RWPE1 (cell line): ENCODE measurements at regions not wholly inside any gene's neighbourhood (a gene's known extent, or its start where the extent isn't known, plus 50 kb on each side); places are given as distances from the start of the nearest gene placed in this dataset.
"Not testable (repeated sequence)": the region's sequence is repeated elsewhere in the genome, so short reads cannot be mapped to it uniquely, and the experiment has no call there.

Source experiments
- CTCF ChIA-PET: fragments of 350-600 bp; sonication (Branson Sonifier 250); formaldehyde crosslinking; extraction: SDS; loops from one replicate; lab custom pipeline; 2021; lab: Yijun Ruan, JAX
- POLR2A ChIA-PET: fragments of 400-600 bp; formaldehyde crosslinking; extraction: SDS; loops from one replicate; lab custom pipeline; 2020; ENCODE audit warnings: antibody characterized with exemption; ENCODE audit not compliant: low non-redundant PET; lab: Yijun Ruan, JAX
- DNase-seq: peaks from one replicate; pipeline ENCODE4 v3.0.0; 2012; ENCODE audit warnings: low spot score
- H3K27ac ChIP-seq: fragments of 450-650 bp; 2 replicates; pipeline ENCODE4 v1.5.1; 2017
- CTCF ChIP-seq: fragments of 450-650 bp; conservative IDR thresholded peaks from 2 replicates; pipeline ENCODE4 v1.5.1; 2017; ENCODE audit warnings: low read depth, mild to moderate bottlenecking

- ChIA-PET POLR2A (no interaction called here), CTCF (interaction anchor here (0.7 to 1.1 kb wide), 2 partner anchors 8 to 9 kb away, joined by 4 to 5 read pairs; no protein-coding TSS in a partner anchor)
- no peak for TF ChIP-seq CTCF
- no peak for DNase-seq
- no peak overlapping the region for H3K27ac ChIP-seq
These were observed 184.0 kb downstream of the GOLGA6L6 start for GRCh38 chr15:20357481-20358065.

DNA sequence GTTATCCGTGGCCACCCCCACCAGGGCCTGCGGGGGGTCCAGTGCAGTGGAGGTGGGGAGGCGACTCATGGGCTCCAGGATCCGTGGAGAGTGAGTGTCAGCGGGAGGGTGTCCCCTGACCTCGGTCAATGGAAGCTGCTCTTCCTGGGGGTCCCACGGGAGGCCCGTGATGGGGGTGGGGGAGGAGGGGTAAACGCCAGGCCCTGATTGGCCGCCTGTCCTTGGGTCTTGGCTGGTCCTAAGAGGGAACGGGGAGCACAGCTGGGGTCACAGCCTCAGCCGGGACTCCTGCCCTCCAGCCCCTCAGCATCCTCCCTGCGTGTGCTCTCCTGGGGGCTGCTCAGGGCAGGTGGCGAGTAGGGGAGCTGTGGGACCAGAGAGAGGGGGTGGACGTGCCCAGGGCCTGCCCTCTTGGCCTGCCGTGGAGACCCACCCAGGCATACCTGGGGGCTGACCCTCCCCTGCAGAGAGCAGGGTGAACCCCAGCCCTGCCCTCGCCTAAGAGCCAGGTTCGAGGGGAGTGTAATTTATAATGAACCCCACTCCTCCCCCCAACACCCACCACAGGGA is 184.6 kb downstream of the GOLGA6L6 start:
- no peak for DNase-seq
- POLR2A ChIA-PET = no interaction called here
- no peak overlapping the region for H3K27ac ChIP-seq
- CTCF ChIA-PET = interaction anchor here (0.7 to 1.7 kb wide), 5 partner anchors 8 to 1866 kb away, joined by 4 to 10 read pairs (median 4); no protein-coding TSS in a partner anchor
- no peak for TF ChIP-seq CTCF

- DNase-seq = peak; percentile 39
- no peak overlapping the region for H3K27ac ChIP-seq
- TF ChIP-seq CTCF = peak; percentile 80
- POLR2A ChIA-PET = no interaction called here
- CTCF ChIA-PET = interaction anchor here (0.7 to 1.7 kb wide), 4 partner anchors 41 to 1869 kb away, joined by 4 to 13 read pairs (median 7); no protein-coding TSS in a partner anchor
These were observed 185.1 kb downstream of the GOLGA6L6 start for GRCh38 chr15:20356444-20356910.

DNA sequence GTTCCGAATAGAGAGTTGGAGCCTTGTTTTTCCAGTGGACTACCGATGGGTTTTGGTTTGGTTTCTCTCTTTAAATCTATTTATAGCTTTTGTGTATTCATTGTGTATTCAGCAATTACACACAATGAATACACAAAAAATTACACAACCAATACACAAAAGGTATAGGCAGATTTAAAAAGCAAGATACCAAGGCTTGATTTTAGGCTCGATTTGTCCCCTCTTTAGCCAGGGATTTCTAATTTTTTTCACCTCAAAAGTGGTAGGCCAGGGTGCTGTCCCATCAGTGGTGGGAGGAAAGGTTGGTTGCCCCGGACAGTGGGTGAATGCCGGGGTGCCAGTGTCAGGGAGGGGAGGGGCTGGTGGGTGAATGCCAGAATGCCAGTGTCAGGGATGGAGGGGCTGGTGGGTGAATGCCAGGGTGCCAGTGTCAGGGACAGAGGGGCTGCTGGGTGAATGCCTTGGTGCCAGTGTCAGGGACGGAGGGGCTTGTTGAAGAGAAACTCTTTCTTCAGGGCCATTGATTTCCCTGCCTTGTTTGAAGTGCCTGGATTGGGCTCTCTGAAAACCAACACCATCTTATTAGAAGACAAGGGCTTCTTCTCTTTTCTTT is 186.2 kb downstream of the GOLGA6L6 start:
- ChIA-PET POLR2A (no interaction called here), CTCF (interaction anchor here (1.1 to 1.7 kb wide), 2 partner anchors 1868 to 1870 kb away, joined by 10 to 13 read pairs; no protein-coding TSS in a partner anchor)
- TF ChIP-seq CTCF = no peak
- no peak overlapping the region for H3K27ac ChIP-seq
- DNase-seq = no peak

GRCh38 chr15:20354884-20355223 is 186.7 kb downstream of the GOLGA6L6 start:
- DNase-seq, H3K27ac ChIP-seq, POLR2A ChIA-PET: not testable (repeated sequence)
- CTCF ChIA-PET = interaction anchor here (1.3 kb wide), 1 partner anchor 1868 kb away, joined by 6 read pairs; no protein-coding TSS in a partner anchor

GRCh38 chr15:20353966-20354883 is 187.4 kb downstream of the GOLGA6L6 start:
- ChIA-PET CTCF (interaction anchor here (1.3 kb wide), 1 partner anchor 1869 kb away, joined by 6 read pairs; no protein-coding TSS in a partner anchor), POLR2A (no interaction called here)
- no peak overlapping the region for H3K27ac ChIP-seq
- DNase-seq = no peak
- TF ChIP-seq CTCF = no peak
